Activated CD8-positive, alpha-beta T cell treated with anti-CD3 and anti-CD28 coated beads for 36 hours (primary cell): ENCODE measurements at regions not wholly inside any gene's neighbourhood (a gene's known extent, or its start where the extent isn't known, plus 50 kb on each side); places are given as distances from the start of the nearest gene placed in this dataset.
"Not testable (repeated sequence)": the region's sequence is repeated elsewhere in the genome, so short reads cannot be mapped to it uniquely, and the experiment has no call there.

Experiments
- ATAC-seq: fragments of 200-7000 bp; cut with Tn5 transposase; one replicate; pipeline ENCODE4 v1.10.0; 2021; ENCODE audit warnings: mild to moderate bottlenecking, moderate library complexity
- CTCF ChIA-PET: fragments of 350-600 bp; sonication (Branson Sonifier 250); formaldehyde crosslinking; loops from one replicate; lab custom pipeline; 2021; ENCODE audit warnings: antibody characterized with exemption; lab: Charles Lee
- POLR2A ChIA-PET: fragments of 350-600 bp; sonication (Branson Sonifier 250); formaldehyde crosslinking; loops from one replicate; lab custom pipeline; 2021; ENCODE audit warnings: antibody characterized with exemption; lab: Charles Lee
- DNase-seq: peaks from one replicate; pipeline ENCODE4 v3.0.0-alpha.2; 2020
- H3K27ac Mint-ChIP-seq: one replicate; pipeline ENCODE4 v1.8.0; 2021; ENCODE audit warnings: mild to moderate bottlenecking, mixed read lengths
- H3K27me3 Mint-ChIP-seq: one replicate; pipeline ENCODE4 v1.8.0; 2021; ENCODE audit warnings: mixed read lengths
- H3K36me3 Mint-ChIP-seq: one replicate; pipeline ENCODE4 v1.8.0; 2021; ENCODE audit warnings: low read depth, mixed read lengths
- H3K4me1 Mint-ChIP-seq: one replicate; pipeline ENCODE4 v1.8.0; 2021; ENCODE audit warnings: low read depth, mixed read lengths
- H3K4me3 Mint-ChIP-seq: one replicate; pipeline ENCODE4 v1.8.0; 2021; ENCODE audit warnings: mild to moderate bottlenecking, moderate library complexity, mixed read lengths
- H3K9me3 Mint-ChIP-seq: one replicate; pipeline ENCODE4 v1.8.0; 2021; ENCODE audit warnings: mixed read lengths
- intact Hi-C: fragments of 100-400 bp; cut with micrococcal nuclease; formaldehyde crosslinking; loops from one replicate; pipeline ENCODE4 v1.10.0; 2022
- TF ChIP-seq, protein P1 (sequence below): fragments of 200-600 bp; IDR thresholded peaks from one replicate; pipeline ENCODE4 v1.8.0; 2022; ENCODE audit warnings: antibody characterized with exemption, mild to moderate bottlenecking

DNA sequence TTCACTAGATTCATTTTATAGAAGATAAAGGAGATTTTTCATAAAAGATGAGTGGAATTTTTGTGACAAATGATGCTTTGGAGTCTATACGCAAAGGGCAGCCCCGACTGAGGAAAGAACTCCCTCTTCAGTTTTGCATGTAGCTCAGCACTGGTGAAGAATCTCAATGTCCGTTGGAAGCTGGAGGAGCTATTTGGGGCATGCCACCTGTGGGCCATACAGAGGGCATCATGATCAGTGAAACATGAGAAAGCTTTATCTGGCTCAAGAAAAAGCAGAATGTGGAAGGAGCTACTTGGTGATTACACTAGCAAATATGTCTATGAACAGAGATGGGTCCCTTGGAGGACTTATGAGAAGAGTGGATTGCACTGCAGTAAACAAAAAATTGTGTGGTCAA lies 1359.3 kb downstream of the REEP3 start:
- peaks cover 2% of the 10 kb centered on the region for H3K9me3 Mint-ChIP-seq
- no peaks in the 10 kb centered on the region for H3K36me3 Mint-ChIP-seq
- H3K4me1 Mint-ChIP-seq: no peaks in the 10 kb centered on the region
- ChIA-PET CTCF (no interaction called here), POLR2A (no interaction called here)
- TF ChIP-seq, protein P1, sequence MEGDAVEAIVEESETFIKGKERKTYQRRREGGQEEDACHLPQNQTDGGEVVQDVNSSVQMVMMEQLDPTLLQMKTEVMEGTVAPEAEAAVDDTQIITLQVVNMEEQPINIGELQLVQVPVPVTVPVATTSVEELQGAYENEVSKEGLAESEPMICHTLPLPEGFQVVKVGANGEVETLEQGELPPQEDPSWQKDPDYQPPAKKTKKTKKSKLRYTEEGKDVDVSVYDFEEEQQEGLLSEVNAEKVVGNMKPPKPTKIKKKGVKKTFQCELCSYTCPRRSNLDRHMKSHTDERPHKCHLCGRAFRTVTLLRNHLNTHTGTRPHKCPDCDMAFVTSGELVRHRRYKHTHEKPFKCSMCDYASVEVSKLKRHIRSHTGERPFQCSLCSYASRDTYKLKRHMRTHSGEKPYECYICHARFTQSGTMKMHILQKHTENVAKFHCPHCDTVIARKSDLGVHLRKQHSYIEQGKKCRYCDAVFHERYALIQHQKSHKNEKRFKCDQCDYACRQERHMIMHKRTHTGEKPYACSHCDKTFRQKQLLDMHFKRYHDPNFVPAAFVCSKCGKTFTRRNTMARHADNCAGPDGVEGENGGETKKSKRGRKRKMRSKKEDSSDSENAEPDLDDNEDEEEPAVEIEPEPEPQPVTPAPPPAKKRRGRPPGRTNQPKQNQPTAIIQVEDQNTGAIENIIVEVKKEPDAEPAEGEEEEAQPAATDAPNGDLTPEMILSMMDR: no peak
- no peak overlapping the region for H3K4me3 Mint-ChIP-seq
- no peaks in the 10 kb centered on the region for H3K27me3 Mint-ChIP-seq
- DNase-seq (no peak), ATAC-seq (no peak)
- intact Hi-C loops: no loop called here
- no peak overlapping the region for H3K27ac Mint-ChIP-seq

DNA sequence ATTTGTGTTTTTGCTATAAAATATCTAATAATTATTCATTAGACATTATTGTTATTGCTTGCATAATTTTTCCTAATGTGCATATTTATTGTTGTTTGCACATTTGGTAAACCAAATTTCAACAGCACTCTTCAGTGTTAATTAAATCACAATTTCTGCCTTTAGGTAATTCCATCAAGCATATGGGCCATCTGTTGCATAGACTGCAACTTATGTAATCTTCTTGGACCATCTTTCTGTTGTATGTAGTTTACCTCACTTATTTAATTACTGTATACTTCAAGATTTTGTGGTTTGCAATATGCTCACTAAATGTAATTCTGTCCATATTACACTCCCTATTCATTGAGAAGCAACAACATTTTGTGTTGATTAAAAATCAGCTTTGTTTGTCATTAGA lies 1360.1 kb downstream of the REEP3 start:
- ATAC-seq: no peak
- Mint-ChIP-seq H3K27ac (no peak overlapping the region), H3K4me1 (no peaks in the 10 kb centered on the region), H3K36me3 (no peaks in the 10 kb centered on the region), H3K27me3 (no peaks in the 10 kb centered on the region), H3K9me3 (peaks cover 2% of the 10 kb centered on the region), H3K4me3 (no peak overlapping the region)
- TF ChIP-seq, protein P1: no peak
- intact Hi-C loops: no loop called here
- POLR2A ChIA-PET: no interaction called here
- CTCF ChIA-PET: no interaction called here
- DNase-seq: no peak

DNA sequence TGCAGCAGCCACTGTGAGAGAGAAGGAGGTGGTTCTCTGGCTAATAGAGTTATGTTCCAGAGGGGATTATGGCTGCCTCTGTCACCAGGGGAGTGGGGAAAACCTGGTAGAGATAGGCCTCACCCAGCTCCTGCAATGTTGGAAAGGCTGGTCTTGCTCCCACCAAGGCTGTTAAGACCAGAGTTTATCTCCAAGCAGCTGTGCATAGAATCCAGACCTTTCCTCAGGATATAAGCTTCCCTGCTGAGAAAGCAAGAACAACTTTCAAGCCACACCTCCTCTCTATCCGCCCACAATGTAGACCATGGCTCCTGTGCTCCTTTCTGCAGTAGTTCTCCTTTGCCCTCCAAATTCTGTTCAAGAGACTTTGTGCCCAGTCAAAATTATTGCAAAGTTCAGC lies 1375.4 kb downstream of the REEP3 start:
- ATAC-seq (no peak), DNase-seq (no peak)
- Mint-ChIP-seq H3K4me1 (no peaks in the 10 kb centered on the region), H3K9me3 (peaks cover 23% of the 10 kb centered on the region), H3K4me3 (no peak overlapping the region), H3K27ac (no peak overlapping the region), H3K27me3 (no peaks in the 10 kb centered on the region), H3K36me3 (no peaks in the 10 kb centered on the region)
- TF ChIP-seq, protein P1: no peak
- POLR2A ChIA-PET: no interaction called here
- intact Hi-C loops: no loop called here
- CTCF ChIA-PET: no interaction called here

DNA sequence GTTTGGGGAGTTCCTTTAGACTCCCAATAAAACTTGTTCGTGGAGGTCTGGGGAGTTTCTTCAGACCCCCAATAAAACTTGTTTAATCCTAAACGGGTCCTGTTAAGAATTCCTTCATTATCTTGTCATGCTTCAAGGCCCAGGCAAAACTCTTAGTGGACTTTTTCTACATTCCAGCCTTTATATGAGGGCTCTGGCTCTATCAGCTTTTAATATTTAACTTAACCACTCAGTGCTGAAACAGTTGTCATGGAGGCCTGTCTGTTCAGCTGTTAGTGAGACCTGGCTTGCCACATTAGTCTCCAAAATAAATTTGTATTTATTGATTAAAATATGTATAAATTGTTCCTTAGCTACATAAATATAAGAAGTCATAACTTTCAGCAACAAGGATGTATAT lies 1385.1 kb downstream of the REEP3 start:
- POLR2A ChIA-PET, H3K36me3 Mint-ChIP-seq, H3K4me1 Mint-ChIP-seq, H3K4me3 Mint-ChIP-seq, ATAC-seq, H3K27me3 Mint-ChIP-seq, CTCF ChIA-PET, H3K27ac Mint-ChIP-seq, DNase-seq, H3K9me3 Mint-ChIP-seq, intact Hi-C loops: not testable (repeated sequence)

DNA sequence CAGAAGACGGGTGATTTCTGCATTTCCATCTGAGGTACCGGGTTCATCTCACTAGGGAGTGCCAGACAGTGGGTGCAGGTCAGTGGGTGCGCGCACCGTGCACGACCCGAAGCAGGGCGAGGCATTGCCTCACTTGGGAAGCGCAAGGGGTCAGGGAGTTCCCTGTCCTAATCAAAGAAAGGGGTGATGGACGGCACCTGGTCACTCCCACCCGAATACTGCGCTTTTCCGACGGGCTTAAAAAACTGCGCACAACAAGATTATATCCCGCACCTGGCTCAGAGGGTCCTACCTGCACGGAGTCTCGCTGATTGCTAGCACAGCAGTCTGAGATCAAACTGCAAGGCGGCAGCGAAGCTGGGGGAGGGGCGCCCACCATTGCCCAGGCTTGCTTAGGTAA lies 1403.1 kb downstream of the REEP3 start:
- H3K4me1 Mint-ChIP-seq, POLR2A ChIA-PET, intact Hi-C loops: not testable (repeated sequence)

DNA sequence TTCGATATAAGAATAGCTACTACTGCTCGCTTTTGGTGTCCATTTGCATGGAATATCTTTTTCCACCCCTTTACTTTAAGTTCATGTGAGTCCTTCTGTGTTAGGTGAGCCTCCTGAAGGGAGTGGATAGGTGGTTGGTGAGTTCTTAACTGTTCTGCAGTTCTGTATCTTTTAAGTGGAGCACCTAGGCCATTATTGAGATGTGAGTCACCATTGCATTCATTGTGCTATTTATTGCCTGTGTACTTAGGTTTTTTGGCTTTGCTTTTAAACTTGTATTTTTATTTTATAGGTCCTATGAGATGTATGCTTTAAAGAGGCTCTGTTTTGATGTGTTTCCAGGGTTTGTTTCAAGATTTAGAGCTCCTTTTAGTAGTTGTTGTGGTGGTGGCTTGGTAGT lies 1430.8 kb downstream of the REEP3 start:
- H3K9me3 Mint-ChIP-seq: peaks cover 18% of the 10 kb centered on the region
- ATAC-seq: no peak
- no peak overlapping the region for H3K4me3 Mint-ChIP-seq
- no peak overlapping the region for H3K27ac Mint-ChIP-seq
- CTCF ChIA-PET: no interaction called here
- no peaks in the 10 kb centered on the region for H3K36me3 Mint-ChIP-seq
- TF ChIP-seq, protein P1: no peak
- H3K4me1 Mint-ChIP-seq: no peaks in the 10 kb centered on the region
- intact Hi-C loops: no loop called here
- H3K27me3 Mint-ChIP-seq: no peaks in the 10 kb centered on the region
- POLR2A ChIA-PET: no interaction called here
- DNase-seq: no peak

More for the DNA sequence above, 1403.1 kb downstream of the REEP3 start:
- peaks cover 20% of the 10 kb centered on the region for H3K9me3 Mint-ChIP-seq
- H3K36me3 Mint-ChIP-seq, DNase-seq, H3K4me3 Mint-ChIP-seq, H3K27me3 Mint-ChIP-seq, ATAC-seq, H3K27ac Mint-ChIP-seq, CTCF ChIA-PET: not testable (repeated sequence)
